H1 (cell line): ENCODE measurements at regions not wholly inside any gene's neighbourhood (a gene's known extent, or its start where the extent isn't known, plus 50 kb on each side); places are given as distances from the start of the nearest gene placed in this dataset.

Experiments used
- MAFK ChIP-seq: IDR thresholded peaks from 2 replicates; pipeline ENCODE4 v1.6.1; 2012; ENCODE audit warnings: low read depth, mild to moderate bottlenecking, improper control_type of control experiment, low read length
- NRF1 ChIP-seq: IDR thresholded peaks from 2 replicates; pipeline ENCODE4 v1.6.1; 2011; ENCODE audit warnings: mild to moderate bottlenecking, low read depth, low read length, improper control_type of control experiment
- POU5F1 ChIP-seq: IDR thresholded peaks from 2 replicates; pipeline ENCODE4 v1.6.1; 2011; ENCODE audit warnings: low read depth, mild to moderate bottlenecking, low read length, moderate library complexity
- SP2 ChIP-seq: IDR thresholded peaks from 2 replicates; pipeline ENCODE4 v1.6.1; 2012; ENCODE audit warnings: mild to moderate bottlenecking, low read length, inconsistent platforms
- TAF1 ChIP-seq: IDR thresholded peaks from 2 replicates; pipeline ENCODE4 v1.6.1; 2011; ENCODE audit warnings: mild to moderate bottlenecking, low read depth, low read length
- TBP ChIP-seq: IDR thresholded peaks from 2 replicates; pipeline ENCODE4 v1.6.1; 2011; ENCODE audit warnings: low read depth, low read length, improper control_type of control experiment
- TF ChIP-seq, protein P1 (sequence below), 3 experiments: IDR thresholded peaks; 1 replicate in 2 of 3; 2 replicates in 1 of 3; pipeline versions ENCODE4 v1.5.1 to v1.6.1; 2011; ENCODE audit warnings: low read length in 3 of 3, mild to moderate bottlenecking in 3 of 3, inconsistent platforms in 2 of 3, low read depth in 1 of 3, moderate library complexity in 1 of 3; ENCODE audit not compliant: insufficient read depth in 1 of 3; ENCODE audit errors: control extremely low read depth in 1 of 3

DNA sequence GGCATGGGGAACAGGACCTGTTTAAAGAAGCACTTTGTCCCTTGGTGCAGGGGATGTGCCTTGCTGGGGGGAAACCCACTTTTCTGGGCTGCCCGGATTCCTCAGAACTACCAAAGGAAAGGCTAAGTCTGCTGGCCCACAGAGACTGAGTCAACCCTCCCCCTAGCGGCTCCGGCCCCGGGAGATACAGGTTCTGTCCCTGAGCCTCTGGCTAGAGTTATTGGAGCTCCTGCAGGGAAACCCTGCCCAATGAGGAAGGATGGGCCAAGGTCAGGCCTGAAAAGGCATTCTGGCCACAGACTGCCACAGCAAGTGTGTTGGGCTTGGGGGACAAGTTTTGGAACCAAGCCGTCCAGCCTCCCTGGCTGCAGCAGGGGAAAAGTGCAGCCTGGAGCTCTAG lies 490.9 kb upstream of the ACTRT1 start (continued):
- TF ChIP-seq TAF1 (no peak), POU5F1 (no peak), SP2 (no peak), MAFK (no peak), TBP (no peak), NRF1 (no peak)
- TF ChIP-seq, protein P1, sequence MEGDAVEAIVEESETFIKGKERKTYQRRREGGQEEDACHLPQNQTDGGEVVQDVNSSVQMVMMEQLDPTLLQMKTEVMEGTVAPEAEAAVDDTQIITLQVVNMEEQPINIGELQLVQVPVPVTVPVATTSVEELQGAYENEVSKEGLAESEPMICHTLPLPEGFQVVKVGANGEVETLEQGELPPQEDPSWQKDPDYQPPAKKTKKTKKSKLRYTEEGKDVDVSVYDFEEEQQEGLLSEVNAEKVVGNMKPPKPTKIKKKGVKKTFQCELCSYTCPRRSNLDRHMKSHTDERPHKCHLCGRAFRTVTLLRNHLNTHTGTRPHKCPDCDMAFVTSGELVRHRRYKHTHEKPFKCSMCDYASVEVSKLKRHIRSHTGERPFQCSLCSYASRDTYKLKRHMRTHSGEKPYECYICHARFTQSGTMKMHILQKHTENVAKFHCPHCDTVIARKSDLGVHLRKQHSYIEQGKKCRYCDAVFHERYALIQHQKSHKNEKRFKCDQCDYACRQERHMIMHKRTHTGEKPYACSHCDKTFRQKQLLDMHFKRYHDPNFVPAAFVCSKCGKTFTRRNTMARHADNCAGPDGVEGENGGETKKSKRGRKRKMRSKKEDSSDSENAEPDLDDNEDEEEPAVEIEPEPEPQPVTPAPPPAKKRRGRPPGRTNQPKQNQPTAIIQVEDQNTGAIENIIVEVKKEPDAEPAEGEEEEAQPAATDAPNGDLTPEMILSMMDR (IDR thresholded peaks at IDR 0.05; ENCODE audit: control extremely low read depth in 1 of 3, insufficient read depth in 1 of 3, low read depth in 1 of 3, low read length in 3 of 3) = no peak
- TF ChIP-seq, all 59 proteins: peak for 0
